ENCODE measurements at regions not wholly inside any gene's neighbourhood (a gene's known extent, or its start where the extent isn't known, plus 50 kb on each side); places are given as distances from the start of the nearest gene placed in this dataset.
"Not testable (repeated sequence)": the region's sequence is repeated elsewhere in the genome, so short reads cannot be mapped to it uniquely, and the experiment has no call there.

DNA sequence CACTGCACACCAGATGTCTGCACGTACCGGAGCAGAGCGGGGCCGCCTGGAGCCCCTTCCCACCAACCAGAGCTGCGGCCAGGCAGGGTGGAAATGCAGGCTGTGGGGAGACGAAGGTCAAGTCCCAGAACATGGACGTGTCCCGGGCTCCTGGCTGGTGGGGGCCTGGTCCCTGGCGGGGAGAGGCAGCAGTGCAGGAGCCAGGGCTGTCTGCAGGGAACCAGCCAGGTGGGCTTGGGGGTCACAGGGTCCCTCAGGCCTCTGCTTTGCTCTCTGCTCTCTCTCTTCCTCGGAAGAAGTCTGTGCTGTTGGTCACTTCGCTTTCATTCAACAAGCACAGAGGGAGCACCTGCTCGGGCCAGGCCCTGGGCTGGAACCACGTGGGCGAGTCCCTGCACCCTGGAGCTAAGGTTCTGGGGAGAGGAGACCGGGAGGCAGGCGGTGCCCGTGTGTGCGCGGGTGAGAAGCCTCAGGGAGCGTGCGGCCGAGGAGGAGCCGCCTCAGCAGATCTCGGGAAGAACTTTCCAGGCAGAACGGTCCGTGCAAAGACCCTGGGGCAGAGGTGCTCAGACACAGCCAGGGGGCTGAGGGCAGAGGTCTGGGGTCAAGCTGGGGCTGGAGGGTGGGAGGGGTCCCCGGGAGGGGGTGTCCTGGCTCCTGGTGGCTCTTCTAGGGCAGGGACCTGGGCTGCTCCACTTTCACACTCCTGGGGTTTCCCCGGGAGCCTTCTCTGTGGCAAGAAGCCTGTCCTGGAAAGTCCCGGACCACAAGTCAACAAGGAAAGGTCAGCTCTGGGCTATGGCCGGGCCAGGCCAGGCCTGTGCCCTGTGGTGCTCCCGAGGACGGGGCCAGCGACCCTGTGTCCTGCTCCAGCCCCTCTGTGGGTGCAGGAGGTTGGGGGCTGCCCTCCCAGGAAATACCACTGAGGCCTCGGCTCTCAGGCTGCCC is 5431.0 kb upstream of the TPTE start:
- DNase-seq: peak in 1 of 3 donors; percentile 44

DNA sequence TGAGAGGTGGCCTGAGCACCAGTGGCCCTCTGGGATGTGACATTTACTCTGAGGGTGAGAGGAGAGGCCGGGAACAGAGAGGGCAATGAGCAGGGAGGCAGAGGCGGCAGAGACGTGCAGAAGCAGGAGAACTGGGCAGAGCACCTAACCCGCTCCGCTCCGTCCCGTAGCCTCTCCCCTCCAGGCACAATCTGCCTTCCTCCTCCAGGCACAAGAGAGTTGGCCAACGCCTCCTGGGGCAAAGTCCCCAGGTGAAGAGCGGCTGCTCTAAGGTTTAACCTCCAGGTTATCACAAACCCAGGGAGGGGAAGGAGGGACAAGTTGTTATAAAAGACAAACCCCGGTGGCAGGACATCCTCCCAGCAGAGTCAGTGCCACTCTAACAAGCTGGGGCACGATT is 5430.1 kb upstream of the TPTE start:
- H3K9me3 ChIP-seq; H3K4me3 ChIP-seq; H3K36me3 ChIP-seq; H3K4me1 ChIP-seq; H3K27ac ChIP-seq; DNase-seq; H3K27me3 ChIP-seq; intact Hi-C loops (cut with DNase I): not testable (repeated sequence)
- no CpG with 5 or more reads among the region's 11 CpGs for WGBS (ENCODE audit: insufficient coverage, low coverage, low lambda C conversion rate, missing lambda C conversion rate)
- peak; percentile 16 to 55 (median 30) for ATAC-seq

More for the DNA sequence above, 5431.0 kb upstream of the TPTE start:
- intact Hi-C loops (cut with DNase I); H3K4me1 ChIP-seq; H3K9me3 ChIP-seq; H3K4me3 ChIP-seq; H3K27me3 ChIP-seq; H3K36me3 ChIP-seq: not testable (repeated sequence)
- peak overlapping the region in 1 of 3 donors; percentile 29 for H3K27ac ChIP-seq
- ATAC-seq: peak; percentile 64 to 73 (median 69)
- WGBS (ENCODE audit: insufficient coverage, low coverage, low lambda C conversion rate, missing lambda C conversion rate): no CpG with 5 or more reads among the region's 34 CpGs

DNA sequence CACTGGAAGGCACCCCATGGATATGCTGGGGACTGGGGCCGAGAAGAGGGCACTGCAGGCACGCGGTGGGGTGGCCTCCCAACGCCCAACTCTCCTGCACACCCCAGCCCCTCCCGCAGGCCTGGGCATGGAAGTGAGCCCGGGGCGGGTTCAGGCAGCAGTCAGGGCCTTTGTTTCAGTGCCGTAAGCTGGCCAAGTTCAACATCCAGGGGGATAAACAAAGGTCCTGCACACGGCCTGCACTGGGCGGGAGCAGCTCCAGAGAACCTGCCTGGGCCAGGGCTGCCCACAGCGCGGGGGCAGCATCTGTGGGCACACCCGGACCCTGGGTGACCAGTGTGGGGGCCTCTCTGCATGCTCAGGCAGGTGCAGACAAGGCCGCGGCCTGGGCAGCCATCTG is 5425.8 kb upstream of the TPTE start:
- intact Hi-C loops (cut with DNase I); H3K27ac ChIP-seq; H3K4me1 ChIP-seq; H3K4me3 ChIP-seq; H3K9me3 ChIP-seq; H3K27me3 ChIP-seq; H3K36me3 ChIP-seq: not testable (repeated sequence)
- no CpG with 5 or more reads among the region's 15 CpGs for WGBS (ENCODE audit: insufficient coverage, low coverage, low lambda C conversion rate, missing lambda C conversion rate)
- ATAC-seq: peak; percentile 68 to 86 (median 71)
- peak in 1 of 3 donors; percentile 52 for DNase-seq

DNA sequence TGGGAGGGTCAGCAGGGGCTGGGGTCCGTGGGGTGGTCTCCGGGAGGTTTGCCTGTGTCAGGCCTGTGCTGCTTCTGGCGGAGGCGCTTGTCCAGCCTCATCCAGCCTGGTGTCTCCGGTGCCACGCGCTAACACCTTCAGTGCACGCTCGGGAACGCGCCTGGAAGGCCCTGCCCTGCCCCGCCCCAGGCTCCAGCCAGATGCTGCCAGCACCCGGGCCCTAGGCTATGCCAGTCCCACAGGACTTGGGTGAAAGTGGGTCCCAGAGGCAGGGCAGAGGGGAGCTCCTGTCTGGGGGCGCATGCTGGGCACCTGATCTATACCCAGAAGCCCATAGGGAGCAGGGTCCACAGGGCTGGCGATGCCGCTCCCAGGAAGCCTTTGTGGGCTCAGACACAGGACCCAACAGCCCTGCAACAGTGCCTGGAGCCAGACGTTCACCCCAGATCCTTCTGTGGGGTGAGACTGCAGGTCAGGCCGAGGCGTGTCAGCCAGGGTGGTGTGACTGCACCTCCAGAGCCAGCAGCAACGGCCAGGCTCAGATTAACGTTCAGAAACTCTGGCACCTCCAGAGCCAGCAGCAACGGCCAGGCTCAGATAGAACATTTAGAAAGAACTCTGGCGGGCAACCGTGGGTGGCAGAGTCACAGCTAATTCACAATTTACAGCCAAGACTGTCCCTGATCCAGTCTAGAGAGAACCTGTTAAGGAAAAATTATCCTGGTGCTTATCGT is 5423.2 kb upstream of the TPTE start:
- H3K4me1 ChIP-seq; ATAC-seq; H3K4me3 ChIP-seq; H3K27ac ChIP-seq; intact Hi-C loops (cut with DNase I); H3K9me3 ChIP-seq; H3K27me3 ChIP-seq; H3K36me3 ChIP-seq: not testable (repeated sequence)
- peak in 1 of 3 donors; percentile 17 for DNase-seq
- no CpG with 5 or more reads among the region's 25 CpGs for WGBS (ENCODE audit: insufficient coverage, low coverage, low lambda C conversion rate, missing lambda C conversion rate)

DNA sequence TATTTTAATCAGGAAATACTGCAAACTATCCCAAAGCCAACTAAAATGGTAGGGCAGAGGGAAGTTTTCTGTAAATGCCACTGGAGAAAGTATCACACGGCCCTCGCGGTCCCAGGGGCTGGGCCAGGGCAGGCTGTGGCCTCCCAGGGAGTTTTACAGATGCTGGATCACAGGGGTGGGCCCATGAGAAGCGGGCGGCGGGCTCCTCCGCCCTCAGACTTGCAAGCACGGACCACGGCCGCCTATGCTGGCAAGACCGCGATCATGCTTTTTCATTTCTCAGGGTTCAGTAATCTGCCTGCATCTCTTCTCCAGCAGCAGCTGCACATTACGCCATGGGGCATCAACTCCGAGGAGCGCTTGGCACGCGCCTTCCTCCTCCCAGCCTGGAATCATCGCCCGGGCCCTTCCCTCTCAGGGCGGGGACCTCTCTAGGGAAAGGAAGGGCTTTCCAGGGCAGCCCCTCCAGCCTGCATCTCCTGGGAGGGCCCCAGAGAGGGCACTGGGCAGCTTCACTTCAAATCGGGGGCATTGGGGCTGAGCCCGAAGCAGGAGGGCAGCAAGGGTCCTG is 5420.7 kb upstream of the TPTE start:
- DNase-seq; H3K27me3 ChIP-seq; H3K9me3 ChIP-seq; ATAC-seq; H3K4me1 ChIP-seq; intact Hi-C loops (cut with DNase I); H3K27ac ChIP-seq; H3K36me3 ChIP-seq; H3K4me3 ChIP-seq: not testable (repeated sequence)
- WGBS (ENCODE audit: insufficient coverage, low coverage, low lambda C conversion rate, missing lambda C conversion rate): no CpG with 5 or more reads among the region's 22 CpGs

DNA sequence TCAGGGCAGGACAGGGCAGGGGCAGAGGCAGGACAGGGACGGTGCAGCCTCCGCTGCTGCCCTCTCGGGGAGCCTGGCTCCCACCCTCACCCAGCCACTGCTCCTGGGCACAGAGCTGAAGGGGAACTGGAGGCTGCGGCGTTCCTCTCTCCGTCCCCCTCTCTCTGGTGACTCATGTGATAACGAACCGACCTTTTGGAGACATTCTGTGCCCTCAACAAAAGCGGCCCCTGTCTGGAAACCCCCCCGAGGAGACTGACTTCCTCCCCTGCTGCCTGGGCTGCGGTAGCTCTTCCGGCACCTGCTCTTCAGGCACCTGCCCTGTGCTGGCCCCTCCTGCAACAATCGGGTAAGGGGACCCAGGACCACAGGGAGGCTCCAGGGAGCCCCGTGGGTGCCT is 5419.6 kb upstream of the TPTE start:
- H3K4me3 ChIP-seq; H3K9me3 ChIP-seq; H3K27me3 ChIP-seq; H3K4me1 ChIP-seq; H3K36me3 ChIP-seq; intact Hi-C loops (cut with DNase I); H3K27ac ChIP-seq: not testable (repeated sequence)
- peak in 2 of 3 donors; percentile 20 to 48 for DNase-seq
- peak; percentile 44 for TF ChIP-seq POLR2A (IDR thresholded peaks at IDR 0.05)
- WGBS (ENCODE audit: insufficient coverage, low coverage, low lambda C conversion rate, missing lambda C conversion rate): 60% methylated on average over 1 of the region's 14 CpGs
- ATAC-seq: peak; percentile 51 to 69 (median 56)

DNA sequence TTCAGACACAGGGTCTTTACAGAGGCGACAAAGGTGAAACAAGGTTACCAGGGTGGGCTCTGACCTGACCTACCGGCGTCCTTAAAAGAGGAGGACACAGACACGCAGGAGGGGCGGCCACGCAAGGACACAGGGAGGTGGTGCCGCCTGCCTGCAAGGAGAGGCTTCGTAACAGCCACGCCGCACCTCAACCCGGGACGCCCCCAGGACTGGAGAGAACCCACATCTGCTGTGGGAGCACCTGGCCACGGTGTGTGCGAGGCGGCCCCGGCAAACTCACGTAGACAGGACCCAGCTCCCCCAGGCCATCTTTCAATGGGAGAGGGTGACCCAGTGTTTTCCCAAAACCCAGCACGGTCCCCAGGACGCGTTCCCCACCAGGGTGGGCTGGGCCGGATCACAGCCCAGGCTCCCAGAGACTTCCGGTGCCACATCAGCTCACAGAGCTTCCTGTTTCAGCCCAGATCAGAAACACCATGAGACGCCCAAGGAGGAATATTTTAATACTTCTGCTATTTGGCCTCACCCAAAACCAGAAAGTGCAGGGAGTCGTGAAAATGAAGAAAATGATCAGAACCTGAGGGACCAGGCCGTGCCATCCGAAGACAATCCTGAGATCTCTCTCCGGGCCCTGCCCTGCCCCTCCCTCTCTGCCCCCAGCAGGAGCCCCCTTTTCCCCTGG is 5417.4 kb upstream of the TPTE start:
- H3K27me3 ChIP-seq; H3K27ac ChIP-seq; H3K36me3 ChIP-seq; H3K4me3 ChIP-seq; intact Hi-C loops (cut with DNase I); H3K4me1 ChIP-seq; H3K9me3 ChIP-seq: not testable (repeated sequence)
- DNase-seq (peak in 1 of 3 donors; percentile 27), ATAC-seq (peak; percentile 6 to 47 (median 38))
- WGBS (ENCODE audit: insufficient coverage, low coverage, low lambda C conversion rate, missing lambda C conversion rate): no CpG with 5 or more reads among the region's 27 CpGs

DNA sequence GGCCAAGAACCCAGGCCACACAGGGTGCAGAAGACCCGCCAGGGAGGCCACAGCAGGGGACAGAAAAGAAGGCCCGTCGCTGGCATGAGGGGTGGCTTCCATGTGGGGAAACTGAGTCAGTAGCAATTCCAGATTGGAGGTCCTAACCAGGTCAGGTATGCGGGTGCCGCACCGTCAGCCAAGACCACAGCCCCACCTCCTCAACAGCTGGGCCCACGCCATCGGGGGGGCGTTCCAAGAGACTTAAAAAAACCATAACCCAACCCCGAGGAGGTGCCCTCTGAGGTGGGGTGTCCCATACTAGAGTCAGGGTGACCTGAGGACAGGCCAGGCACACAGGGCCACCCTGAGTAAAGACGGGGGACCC is 5416.8 kb upstream of the TPTE start:
- H3K36me3 ChIP-seq; H3K4me3 ChIP-seq; H3K9me3 ChIP-seq; intact Hi-C loops (cut with DNase I); H3K27ac ChIP-seq; H3K27me3 ChIP-seq; ATAC-seq; H3K4me1 ChIP-seq: not testable (repeated sequence)
- DNase-seq: peak in 1 of 3 donors; percentile 25
- no CpG with 5 or more reads among the region's 11 CpGs for WGBS (ENCODE audit: insufficient coverage, low coverage, low lambda C conversion rate, missing lambda C conversion rate)

DNA sequence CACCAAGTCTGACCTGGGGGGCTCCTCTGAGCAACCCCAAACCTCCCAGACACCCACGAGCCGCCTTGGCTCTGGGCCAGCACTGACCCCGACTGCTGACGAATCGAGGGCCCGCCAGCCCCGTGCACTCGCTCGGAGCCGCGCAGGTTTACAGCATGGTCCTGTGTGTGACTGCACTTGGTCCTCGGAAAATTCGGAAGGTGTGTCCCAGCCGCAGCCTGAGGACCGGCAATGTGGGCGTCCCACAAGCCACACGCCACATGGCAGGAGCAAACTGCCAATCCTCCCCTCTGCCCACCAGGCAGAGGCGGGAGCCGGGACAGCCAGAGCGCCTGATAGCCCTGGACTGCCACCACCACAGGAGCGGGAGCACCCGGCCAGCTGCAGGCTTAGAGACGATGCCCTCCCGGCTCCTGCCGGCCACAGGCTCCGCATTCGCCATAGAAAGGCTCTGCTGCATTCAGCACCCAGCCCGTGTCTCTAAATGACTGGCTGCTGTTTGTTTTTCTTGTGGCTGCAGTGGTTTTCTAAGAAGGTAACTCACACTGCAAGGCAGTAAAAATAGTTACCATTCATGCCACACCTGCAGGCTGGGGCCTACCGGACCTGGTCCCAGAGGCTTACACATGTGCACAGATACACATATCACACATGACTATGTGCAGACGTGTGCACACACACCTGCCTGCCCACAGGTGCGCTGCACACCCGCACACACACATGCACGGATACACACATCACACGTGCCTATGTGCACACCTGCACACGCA is 5415.3 kb upstream of the TPTE start:
- DNase-seq: peak in 1 of 3 donors; percentile 11
- H3K27me3 ChIP-seq; intact Hi-C loops (cut with DNase I); H3K27ac ChIP-seq; H3K4me1 ChIP-seq; H3K36me3 ChIP-seq; ATAC-seq; H3K4me3 ChIP-seq; H3K9me3 ChIP-seq: not testable (repeated sequence)
- WGBS (ENCODE audit: insufficient coverage, low coverage, low lambda C conversion rate, missing lambda C conversion rate): no CpG with 5 or more reads among the region's 35 CpGs

DNA sequence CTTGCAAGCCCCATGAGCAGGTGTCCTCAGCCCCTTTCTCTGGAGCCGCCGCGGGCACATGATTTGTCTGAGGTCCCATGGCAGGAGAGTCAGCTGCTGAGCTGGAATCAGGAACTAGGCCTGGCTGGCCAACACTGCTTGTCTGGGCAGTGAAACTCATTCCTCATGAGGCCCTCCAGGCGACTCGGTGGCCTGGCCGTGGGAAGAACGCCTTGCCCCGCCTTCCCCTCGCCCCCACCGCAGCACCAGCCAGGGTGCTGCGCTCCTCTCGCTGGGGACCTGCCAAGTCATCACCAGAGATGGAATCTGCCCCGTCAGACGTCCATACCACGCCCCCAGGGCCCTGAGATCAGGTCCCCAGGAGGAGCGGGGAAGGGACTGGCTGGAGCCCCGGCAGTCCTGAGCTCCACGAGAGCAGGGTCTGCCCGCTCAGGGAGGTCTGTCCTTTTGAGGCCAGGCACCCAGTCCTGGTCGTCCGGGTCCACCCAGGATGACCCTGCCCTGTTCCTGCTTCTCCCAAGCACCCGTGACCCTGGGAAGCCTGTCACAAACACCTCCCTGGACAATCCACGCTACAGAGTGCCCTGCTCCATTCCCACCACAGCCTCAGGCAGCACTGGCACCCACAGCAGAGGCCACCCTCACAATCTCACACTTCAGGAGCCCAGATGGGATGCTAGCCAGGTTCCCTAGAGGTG is 5414.5 kb upstream of the TPTE start:
- intact Hi-C loops (cut with DNase I); H3K27ac ChIP-seq; H3K9me3 ChIP-seq; H3K4me3 ChIP-seq; H3K36me3 ChIP-seq; H3K4me1 ChIP-seq; H3K27me3 ChIP-seq: not testable (repeated sequence)
- peak in 1 of 3 donors; percentile 33 for DNase-seq
- no CpG with 5 or more reads among the region's 23 CpGs for WGBS (ENCODE audit: insufficient coverage, low coverage, low lambda C conversion rate, missing lambda C conversion rate)
- peak; percentile 39 to 45 (median 42) for ATAC-seq

Measured in right lobe of liver (tissue), 6 donors.